ENCODE measurements at regions not wholly inside any gene's neighbourhood (a gene's known extent, or its start where the extent isn't known, plus 50 kb on each side); places are given as distances from the start of the nearest gene placed in this dataset.

- FAIRE-seq = no peak
- intact Hi-C loops (cut with micrococcal nuclease) = no loop called here
- Histone ChIP-seq H4K20me1 (replicated peaks; ENCODE audit: control insufficient read depth, extremely low read depth, insufficient read depth, low read length) (no peaks in the 10 kb centered on the region), H3K4me2 (ENCODE audit: insufficient read depth, low read length) (no peak overlapping the region), H3K4me3 (replicated peaks in 1 of 3; ENCODE audit: insufficient read depth in 1 of 3, low read depth in 1 of 3, low read length in 3 of 3) (no peak overlapping the region), H2AFZ (ENCODE audit: low read depth, low read length) (no peak overlapping the region), H3K4me1 (ENCODE audit: control insufficient read depth, extremely low read depth, insufficient read depth, low read length) (no peaks in the 10 kb centered on the region), H3K9me1 (replicated peaks; ENCODE audit: control insufficient read depth, extremely low read depth, insufficient read depth, low read length) (no peaks in the 10 kb centered on the region), H3K27ac (ENCODE audit: insufficient read depth, low read depth, low read length) (no peak overlapping the region), H3K27me3 (ENCODE audit: control insufficient read depth in 2 of 2, insufficient read depth in 2 of 2, low read length in 2 of 2) (peaks cover 0 to 2% of the 10 kb centered on the region in 2 experiments), H3K9me3 (replicated peaks; ENCODE audit: control insufficient read depth, insufficient read depth, low read length) (no peaks in the 10 kb centered on the region), H3K79me2 (ENCODE audit: control insufficient read depth, insufficient read depth, low read length) (no peaks in the 10 kb centered on the region), H3K36me3 (ENCODE audit: control insufficient read depth in 2 of 2, extremely low read depth in 1 of 2, insufficient read depth in 2 of 2, low read length in 2 of 2) (no peaks in the 10 kb centered on the region), H3K9ac (replicated peaks; ENCODE audit: extremely low read depth, insufficient read depth, low read length) (no peak overlapping the region)
- dilution Hi-C loops (cut with MboI; ENCODE audit: extremely low pct_ligation_motif_present, low sequenced_read_pairs) = no loop called here
- CTCF ChIA-PET = no interaction called here
- DNase-seq (ENCODE audit: low read depth, low spot score) = no peak
- TF ChIP-seq FOS (IDR thresholded peaks at IDR 0.05; ENCODE audit: borderline replicate concordance, insufficient read depth, low read length) (no peak), MYC (IDR thresholded peaks at IDR 0.05; ENCODE audit: low read depth, low read length) (no peak), JUN (IDR thresholded peaks at IDR 0.05; ENCODE audit: borderline replicate concordance, insufficient read depth, insufficient read length, low read depth) (no peak), MAX (IDR thresholded peaks at IDR 0.05; ENCODE audit: insufficient read depth, insufficient read length) (no peak), POLR2A (IDR thresholded peaks at IDR 0.05; ENCODE audit: low read depth, low read length) (no peak), EZH2 (IDR thresholded peaks at IDR 0.05; ENCODE audit: borderline replicate concordance, low read depth, low read length, severe bottlenecking) (no peak), POLR2AphosphoS5 (IDR thresholded peaks at IDR 0.05; ENCODE audit: insufficient read depth, low read depth, low read length) (no peak), GATA2 (IDR thresholded peaks at IDR 0.05; ENCODE audit: insufficient read depth, insufficient read length, low read depth, low read length) (no peak), CTCF (IDR thresholded peaks at IDR 0.05; ENCODE audit: extremely low read depth in 1 of 2, insufficient read depth in 1 of 2, low read depth in 1 of 2, low read length in 2 of 2) (no peak)
- POLR2A ChIA-PET = no interaction called here
- BruUV-seq (replicated peaks) = no TSS peak
These were observed 52.5 kb upstream of the INTU start for GRCh38 chr4:127580300-127580699.
